Inferior parietal cortex (tissue), 1 donor: ENCODE measurements at regions not wholly inside any gene's neighbourhood (a gene's known extent, or its start where the extent isn't known, plus 50 kb on each side); places are given as distances from the start of the nearest gene placed in this dataset.

Source experiments
- DNase-seq: peaks from one replicate; pipeline ENCODE4 v3.0.0-alpha.2; 2016; ENCODE audit errors: extremely low spot score

DNA sequence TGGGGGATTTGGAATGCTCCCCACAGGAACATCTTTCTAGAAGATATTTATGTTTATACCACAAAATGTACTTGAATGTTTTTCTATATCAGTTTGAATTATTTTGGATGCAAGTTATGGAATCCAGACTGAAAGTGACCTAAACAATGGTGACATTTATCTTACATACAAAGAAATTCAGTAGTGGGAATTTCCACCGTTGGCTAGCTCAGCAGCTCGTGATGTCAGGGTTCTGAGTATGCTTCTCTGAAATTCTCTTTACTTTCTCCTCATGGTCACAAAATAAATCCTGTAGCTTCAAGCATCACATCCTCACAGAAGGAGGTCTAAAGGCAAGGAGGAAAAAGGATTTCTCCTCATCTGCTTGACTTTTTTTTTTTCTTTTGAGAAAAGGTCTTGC, 105.3 kb downstream of the AKAIN1 start:
- DNase-seq = no peak

DNA sequence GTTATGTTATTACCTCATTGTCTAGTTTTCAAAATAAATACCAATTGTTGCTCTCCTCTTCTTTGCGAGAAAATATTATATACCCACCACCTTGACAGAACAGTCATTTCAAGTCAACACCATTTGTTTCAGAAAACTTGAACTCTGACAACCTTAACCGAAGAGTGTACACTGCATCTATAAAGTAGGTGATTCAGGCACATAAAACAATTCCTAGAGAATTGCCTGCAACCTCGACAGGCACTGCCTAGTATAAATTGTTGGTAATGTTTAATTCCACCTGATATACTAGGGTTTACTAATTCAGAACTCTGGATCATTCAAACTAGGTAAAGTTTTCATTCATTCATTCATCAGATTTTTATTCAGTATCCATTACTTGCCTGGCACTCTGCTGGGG, 121.8 kb downstream of the AKAIN1 start:
- DNase-seq = no peak

DNA sequence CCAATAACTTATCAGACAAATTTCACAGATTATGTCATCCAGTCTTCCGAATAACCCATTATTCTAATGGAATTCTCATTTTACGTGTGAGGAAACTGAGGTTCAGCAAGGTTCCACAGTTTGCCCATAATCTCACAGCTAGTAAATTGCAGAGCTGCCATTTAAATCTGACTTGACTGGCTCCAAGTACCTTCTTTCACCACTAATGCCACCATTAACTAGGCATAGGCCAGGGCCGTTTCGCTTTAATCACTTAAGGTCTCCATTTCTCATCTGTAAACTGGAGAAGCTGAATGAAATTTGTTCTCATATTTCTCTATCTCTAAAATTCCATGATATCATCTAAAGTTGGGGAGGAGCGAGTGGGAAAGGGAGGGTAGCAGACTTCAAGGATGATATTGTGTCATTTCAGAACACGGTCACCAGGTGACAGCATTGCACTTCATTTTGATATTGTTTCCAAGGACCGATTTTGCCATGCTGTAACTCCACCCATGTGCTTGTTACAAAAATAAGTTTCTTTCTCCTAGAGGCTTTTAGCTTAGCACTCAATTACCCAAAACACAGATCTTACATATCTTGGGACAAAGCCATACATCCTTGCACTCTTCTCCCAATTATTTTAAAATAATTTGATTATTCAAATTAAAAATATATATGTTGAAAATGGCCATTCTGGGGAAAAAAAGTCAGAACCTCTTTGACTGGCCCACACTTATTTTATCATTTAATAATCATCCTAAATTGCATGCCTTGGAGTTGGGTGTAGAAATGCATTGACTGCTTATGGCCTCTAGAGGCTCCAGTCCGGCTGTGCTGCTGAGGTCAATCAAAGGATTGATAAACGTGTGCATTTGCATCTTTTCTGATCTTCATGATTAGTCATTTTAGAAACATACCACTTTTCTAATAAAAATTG, 123.8 kb downstream of the AKAIN1 start:
- DNase-seq = peak; percentile 54

DNA sequence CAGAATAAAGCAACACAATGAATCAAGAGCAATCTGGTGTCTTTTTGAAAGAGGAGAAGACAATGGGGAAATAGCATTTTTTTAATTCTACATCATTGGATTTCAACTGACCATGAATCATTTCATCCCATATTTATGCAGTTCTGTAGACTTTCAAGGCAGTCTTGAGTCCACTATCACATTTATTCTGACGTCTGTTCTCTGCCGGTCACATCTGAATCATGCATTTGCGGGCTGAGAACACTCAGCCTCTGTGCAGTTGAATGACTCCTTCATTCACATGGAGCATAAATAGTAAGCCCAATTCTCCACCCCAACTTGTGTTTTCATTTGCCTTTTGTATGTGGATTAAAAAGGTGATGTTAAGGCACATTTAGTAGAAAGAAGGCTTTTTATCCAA, 128.2 kb downstream of the AKAIN1 start:
- DNase-seq = no peak

DNA sequence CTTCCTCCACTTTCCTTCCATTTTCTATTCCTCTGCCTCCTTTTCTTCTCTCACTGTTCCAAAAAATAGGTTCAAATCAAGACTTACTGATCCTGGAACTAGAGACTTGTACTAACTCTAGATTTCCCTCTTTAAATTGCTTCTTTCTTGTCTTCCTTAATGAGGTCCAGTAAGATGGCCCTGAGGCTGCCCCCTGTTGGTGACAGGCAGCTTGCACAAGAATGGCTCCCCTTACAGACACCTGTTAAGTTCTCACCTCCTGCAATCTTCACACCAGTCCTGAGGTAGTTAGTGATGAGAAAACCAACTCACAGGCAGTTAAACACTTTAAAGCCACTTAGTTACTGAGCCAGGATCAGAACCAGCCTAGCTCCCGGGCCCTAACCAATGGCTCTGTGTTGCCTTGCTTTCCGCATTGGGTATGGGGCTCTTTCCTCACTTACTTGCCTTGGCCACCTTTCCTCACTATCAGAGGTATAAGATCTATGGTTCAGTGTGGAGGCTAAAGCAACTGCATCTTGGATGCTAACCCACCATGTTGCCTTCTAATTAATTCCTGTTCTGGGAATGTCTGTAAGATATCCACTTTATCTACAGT, 130.6 kb downstream of the AKAIN1 start:
- DNase-seq = no peak

DNA sequence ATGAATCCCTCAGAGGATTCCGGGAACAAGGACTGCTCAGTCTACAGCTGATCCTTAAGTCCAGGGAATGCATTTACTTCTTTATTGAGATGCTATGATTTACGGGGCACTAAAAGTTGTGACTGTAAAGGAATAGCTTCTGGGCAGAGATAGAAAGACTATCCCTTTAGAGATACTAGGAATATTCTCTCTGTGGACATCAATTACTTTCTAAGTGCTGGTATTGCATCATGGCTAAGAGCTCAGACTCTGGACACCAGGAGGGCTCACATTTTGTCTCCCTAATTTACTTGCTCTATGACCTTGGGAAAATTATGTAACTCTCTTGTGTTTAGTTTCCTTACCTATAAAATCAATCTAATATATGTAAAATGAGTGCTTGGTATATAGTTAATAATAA, 131.4 kb downstream of the AKAIN1 start:
- no peak for DNase-seq

DNA sequence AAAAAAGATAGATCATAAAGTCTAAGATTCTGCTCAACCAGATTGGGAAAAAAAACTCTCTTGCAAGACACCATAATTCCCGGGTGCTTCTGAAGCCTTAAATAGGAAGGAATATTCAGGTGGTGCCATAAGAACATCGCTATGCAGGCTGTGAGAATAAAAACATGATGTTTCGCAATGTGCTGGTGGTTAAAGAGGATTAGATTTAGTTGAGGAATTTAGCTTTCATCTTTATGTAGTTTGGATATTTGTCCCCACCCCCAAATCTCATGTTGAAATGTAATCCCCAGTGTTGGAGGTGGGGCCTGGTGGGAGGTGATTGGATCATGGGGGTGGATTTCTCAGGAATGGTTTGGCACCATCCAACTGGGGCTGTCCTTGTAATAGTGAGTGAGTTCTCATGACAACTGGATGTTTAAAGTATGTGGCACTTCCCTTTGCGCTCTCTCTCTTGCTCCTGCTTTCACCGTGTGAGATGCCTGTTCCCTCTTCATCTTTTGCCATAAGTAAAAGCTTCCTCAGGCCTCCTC, 132.2 kb downstream of the AKAIN1 start:
- DNase-seq = no peak

DNA sequence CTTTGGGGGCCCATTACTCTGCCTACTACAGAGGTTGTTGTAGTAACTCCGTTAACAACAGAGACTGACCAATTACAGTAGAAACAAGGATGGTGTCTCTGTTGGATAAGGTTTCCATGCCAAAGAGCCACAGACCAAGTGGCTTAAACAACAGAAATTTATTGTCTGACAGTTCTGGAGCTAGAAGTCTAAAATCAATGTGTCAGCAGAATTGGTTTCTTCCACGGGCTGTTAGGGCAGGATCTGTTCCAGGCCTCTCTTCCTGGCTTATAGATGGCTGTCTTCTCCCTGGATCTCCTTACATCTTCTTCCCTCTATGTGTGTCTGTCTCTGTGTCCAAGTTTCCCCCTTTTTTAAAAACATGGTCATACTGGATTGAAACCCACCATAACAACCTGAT, 135.3 kb downstream of the AKAIN1 start:
- no peak for DNase-seq

DNA sequence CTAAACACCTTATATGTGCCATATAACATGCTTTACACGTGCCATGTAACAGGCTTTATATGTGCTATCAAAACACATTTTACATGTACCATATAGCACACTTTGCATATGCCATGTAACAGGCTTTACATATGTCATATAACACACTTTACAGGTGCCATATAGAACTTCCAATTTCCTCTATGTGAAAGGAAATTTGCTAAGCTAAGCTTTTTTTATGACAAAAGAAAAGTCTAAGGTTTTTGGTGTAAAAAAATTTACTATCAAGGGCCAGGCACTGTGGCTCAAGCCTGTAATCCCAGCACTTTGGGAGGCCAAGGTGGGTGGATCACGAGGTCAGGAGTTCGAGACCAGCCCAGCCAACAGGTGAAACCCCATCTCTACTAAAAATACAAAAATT, 136.5 kb downstream of the AKAIN1 start:
- no peak for DNase-seq

DNA sequence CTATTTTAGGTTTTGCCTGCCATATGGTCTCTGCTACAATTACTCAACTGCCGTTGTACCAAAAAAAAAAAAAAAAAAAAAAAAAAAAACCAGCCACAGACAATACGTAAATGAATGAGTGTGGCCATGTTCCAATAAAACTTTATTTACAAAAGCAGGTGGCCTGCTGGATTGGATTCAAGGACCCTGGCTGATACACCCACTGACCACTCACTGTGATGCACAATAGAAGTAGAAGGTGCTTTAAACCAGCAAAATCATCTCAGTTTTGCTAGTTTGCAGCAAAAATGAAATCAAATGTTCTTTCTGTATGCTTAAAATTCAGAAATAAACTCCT, 137.4 kb downstream of the AKAIN1 start:
- no peak for DNase-seq

DNA sequence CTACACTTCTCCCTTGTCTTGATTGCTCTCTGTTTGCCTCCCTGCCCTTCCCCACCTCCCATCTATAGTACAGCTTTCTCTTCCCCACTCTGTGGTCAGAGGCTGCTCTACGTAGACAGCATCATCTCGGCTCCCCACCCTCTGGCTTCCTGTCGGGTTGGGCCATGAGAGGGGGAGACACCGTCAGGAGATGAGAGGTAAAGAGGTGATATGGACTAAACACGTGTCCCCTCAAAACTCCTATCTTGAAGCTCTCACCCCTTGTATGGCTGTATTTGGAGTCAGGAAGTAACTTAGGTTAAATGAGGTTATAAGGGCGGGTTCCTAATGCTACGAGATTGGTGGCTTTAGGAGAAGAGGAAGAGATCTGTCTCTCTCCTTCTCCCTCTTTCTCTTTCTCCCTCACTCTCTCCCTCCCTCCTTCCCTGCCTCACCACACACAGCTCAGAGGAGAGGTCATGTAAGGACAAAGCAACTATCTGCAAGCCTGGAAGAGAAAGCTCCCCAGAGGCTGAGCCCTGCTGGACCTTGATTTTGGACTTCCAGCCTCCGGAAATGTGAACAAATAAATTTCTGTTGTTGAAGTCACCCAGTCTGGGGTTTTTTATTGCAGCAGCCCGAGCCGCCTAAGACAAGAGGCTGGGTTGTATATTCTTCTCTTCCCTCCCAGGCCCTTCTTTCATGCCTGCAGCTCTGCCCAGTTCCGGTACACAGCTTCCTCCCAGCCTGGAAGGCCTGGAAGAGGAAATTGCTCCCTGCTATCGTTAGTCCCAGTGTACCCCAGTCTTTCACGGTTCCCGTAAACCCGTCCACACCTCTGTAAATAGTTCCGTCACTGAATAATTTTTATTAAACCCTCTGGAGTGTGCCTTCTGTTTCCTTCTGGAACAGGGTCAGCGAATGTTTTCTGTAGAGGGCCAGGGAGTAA, 138.0 kb downstream of the AKAIN1 start:
- DNase-seq = no peak

DNA sequence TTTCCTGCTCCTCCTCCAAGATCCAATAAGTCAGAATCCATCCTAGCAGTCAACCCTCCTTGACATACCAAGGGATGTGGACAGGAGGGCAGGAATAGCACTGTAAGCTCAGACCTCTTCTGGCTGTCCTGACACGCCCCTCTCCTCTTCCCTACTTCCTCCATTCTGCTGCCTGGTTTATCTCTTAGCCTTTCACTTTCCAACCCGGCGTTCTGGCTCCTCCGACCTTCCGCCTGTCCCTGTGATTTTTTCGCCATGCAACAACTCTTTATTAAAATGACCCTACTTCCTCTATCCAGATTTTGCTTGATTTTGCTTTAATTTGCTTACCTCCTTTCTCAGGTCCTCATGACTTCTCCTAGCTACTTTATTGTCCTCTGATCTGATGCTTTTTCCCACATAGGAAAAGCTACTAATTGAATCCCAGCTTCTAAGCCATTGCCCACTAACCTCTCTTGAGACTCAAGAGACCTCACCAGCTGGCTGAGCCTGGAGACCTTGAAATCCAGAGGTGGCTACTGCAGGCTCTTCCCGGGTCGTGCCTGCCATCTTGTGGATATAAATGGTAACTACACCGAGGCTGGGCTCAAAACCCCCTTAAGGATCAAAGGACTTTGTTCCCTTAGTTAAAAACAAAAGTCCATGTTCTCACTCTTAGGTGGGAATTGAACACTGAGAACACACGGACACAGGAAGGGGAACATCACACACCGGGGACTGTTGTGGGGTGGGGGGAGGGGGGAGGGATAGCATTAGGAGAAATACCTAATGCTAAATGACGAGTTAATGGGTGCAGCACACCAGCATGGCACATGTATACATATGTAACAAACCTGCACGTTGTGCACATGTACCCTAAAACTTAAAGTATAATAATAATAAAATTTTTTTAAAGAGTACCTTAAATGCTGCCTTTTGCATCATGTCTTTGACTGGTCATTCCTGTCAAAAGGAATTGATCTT, 139.4 kb downstream of the AKAIN1 start:
- DNase-seq = peak; percentile 74

DNA sequence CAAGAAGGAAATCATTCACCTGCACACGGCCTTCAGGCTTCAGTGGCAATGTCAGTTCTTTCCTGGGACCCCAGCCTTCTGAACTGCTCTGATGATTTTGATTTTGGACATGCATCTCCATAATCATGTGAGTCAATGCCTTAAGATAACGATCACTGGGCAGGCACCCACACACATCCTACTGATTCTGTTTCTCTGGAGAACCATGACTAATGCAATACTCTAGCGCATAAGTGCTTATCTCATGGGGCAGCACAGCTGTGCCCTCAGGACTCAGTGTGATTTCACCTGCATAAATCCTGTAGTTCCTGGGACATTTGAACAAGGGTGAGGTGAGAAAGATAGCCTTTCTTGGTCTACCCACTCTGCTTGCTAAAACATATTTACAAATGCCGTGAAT, 144.6 kb downstream of the AKAIN1 start:
- DNase-seq = no peak

DNA sequence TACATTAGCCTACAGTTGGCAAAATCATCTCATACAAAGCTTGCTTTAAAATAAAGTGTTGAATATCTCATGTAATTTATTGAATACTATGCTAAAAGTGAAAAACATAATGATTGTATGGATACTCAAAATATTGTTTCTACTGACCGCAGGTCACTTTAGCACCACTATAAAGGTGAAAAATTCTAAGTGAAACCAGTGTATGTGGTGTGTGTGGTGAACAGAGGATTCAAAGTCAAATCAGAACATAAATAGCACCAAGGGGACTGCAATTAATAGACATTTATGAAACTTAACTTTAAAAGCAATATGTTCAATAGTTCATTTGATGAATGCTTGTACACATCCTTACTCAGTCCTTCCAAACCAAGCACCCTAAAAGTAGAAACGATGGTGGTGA, 145.8 kb downstream of the AKAIN1 start:
- DNase-seq = no peak

DNA sequence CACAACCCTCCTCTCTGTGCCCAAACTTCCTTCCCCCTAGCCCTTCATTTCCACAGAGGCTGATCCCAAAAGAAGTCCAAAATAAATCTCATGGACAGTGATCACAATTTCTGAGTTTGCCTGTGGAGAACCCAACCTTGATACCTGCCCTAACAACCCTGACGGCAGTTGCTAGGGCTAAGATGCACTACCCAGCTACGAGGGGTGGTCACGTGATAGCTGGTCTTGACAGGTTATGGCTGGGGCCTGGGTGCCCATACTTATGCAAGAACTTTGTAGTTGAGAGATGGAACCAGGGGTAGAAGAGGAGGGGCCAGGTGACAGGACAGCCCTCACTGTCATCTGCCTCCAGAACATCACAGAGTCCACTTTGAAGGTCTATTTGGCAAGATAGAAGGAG, 147.9 kb downstream of the AKAIN1 start:
- DNase-seq = no peak

DNA sequence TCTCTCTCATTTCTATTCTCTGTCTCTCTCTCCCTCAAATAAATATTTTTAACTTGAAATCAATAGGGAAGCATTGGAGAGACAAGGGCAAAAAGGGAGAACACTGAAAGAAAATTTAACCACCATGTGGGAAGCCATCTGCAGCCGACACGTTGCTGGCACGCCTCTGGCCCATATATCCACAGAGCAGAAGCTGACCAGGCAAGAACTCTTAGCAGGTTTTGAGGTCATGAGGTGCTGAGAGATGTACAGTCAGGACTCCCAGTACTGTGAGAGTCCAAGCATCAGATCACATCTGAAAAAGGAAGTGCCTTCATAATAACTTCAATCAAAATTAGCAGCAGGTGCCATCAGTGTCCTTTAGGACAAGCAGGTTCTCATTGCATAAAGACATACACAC, 156.6 kb downstream of the AKAIN1 start:
- no peak for DNase-seq

DNA sequence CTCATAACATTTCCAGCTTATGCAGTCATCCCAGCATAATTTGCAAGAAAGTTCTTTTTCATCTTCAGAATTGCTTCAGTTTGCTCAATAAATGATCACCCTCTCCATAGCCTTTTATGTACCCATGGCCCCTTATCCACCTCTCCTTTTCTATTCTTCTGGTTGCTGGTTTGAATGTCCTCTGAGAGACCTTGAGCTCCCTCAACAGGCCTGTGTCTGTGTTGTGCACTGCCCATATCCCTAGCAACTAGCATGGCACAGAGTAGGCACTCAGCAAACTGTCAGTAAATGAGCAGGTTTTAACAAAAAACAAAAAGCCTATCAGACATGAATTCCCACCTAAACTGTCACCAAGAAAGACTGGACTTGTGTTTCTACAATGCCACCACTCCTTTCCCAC, 160.5 kb downstream of the AKAIN1 start:
- no peak for DNase-seq

DNA sequence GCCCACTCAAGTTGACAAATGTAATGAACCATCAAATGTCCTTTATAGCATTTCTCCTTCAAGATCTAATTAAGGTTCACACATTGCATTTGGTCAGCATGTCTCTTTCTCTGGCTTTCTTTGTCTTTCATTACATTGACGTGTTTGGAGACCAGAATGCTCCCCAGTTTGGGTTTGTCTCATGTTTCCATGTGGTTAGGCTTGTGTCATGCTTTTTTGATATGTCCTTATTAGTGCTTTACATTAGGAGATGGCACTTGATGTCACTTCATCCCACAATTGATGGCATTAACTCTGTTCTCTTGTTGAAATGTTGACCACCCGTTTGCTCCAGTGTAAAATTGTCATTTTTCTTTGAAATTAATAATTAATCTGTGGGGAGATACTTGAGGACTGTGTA, 165.8 kb downstream of the AKAIN1 start:
- DNase-seq = no peak

DNA sequence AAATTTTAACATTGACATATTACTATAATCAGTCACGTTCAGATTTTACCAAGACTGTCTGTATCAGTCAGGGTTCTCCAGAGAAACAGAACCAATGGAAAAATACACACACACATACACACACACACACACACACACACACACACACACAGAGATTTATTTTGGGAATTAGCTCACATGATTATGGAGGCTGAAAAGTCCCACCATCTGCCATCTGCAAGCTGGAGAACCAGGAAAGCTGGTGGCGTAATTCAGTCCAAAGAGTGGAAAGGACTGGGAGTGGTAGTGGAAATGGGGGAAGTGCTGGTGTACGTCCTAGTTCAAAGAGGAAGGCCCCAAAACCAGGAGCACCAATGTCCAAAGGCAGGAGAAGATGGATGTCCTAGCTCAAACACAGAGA, 166.4 kb downstream of the AKAIN1 start:
- DNase-seq = no peak

DNA sequence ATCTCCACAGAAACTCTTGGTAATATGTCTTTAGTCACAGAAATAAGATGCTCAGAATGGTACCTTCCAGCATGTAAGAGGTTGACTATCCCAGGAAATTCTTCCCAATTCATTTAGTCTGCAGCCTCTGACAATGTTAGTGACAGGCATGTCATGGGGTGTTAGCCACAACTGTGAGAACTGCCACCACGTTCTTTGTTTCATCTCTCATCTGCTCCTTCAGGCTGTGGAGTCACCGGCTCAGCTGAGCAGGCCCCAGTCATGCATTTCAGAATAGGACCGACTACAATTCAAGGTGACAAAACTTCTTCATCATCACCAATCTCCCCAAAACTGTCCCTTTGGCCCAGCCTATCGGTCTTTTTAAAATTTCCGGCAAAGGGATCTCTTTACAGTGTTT, 167.5 kb downstream of the AKAIN1 start:
- DNase-seq = no peak

DNA sequence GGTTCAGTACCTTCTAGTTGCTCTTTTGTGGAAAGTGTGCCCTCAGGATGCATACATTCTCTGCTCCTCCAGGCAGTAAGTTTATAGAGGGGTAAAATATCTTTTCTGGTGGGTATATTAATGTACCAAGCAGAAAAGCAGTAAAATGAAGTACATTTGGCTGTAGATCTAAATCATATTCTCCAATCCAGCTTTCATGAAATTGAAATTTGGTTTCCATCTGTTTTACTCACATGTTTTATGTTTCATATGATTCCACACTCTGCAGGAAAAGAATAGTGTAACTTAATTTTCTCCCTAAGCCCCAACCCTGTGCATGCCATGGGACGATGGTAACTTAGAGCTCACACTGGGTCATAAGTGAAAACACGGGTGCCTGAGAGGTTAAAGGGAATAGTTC, 172.3 kb downstream of the AKAIN1 start:
- no peak for DNase-seq
